HUES48 (cell line): ENCODE measurements at regions not wholly inside any gene's neighbourhood (a gene's known extent, or its start where the extent isn't known, plus 50 kb on each side); places are given as distances from the start of the nearest gene placed in this dataset.
"Not testable (repeated sequence)": the region's sequence is repeated elsewhere in the genome, so short reads cannot be mapped to it uniquely, and the experiment has no call there.

Source experiments
- H3K27ac ChIP-seq: one replicate; pipeline ENCODE4 v1.7.0; 2013; ENCODE audit warnings: low read depth, low read length, inconsistent platforms
- H3K27me3 ChIP-seq: 2 replicates; pipeline ENCODE4 v1.6.1; 2013; ENCODE audit warnings: mild to moderate bottlenecking, low read length; ENCODE audit not compliant: control insufficient read depth, insufficient read depth
- H3K36me3 ChIP-seq: 2 replicates; pipeline ENCODE4 v1.6.1; 2013; ENCODE audit warnings: low read length; ENCODE audit not compliant: control insufficient read depth, insufficient read depth
- H3K4me1 ChIP-seq: 2 replicates; pipeline ENCODE4 v1.6.1; 2013; ENCODE audit warnings: mild to moderate bottlenecking, low read length; ENCODE audit not compliant: control insufficient read depth, insufficient read depth
- H3K4me3 ChIP-seq: 2 replicates; pipeline ENCODE4 v1.5.1; 2013; ENCODE audit warnings: mild to moderate bottlenecking, low read depth, low read length
- H3K9ac ChIP-seq: 2 replicates; pipeline ENCODE4 v1.6.1; 2013; ENCODE audit warnings: mild to moderate bottlenecking, low read depth, low read length, moderate library complexity
- H3K9me3 ChIP-seq: 2 replicates; pipeline ENCODE4 v1.6.1; 2013; ENCODE audit warnings: low read length; ENCODE audit not compliant: control insufficient read depth, insufficient read depth

GRCh38 chr6:170141061-170141460 is 149.8 kb downstream of the DLL1 start:
- H3K36me3 ChIP-seq, H3K27me3 ChIP-seq, H3K9ac ChIP-seq, H3K4me1 ChIP-seq, H3K4me3 ChIP-seq, H3K27ac ChIP-seq: not testable (repeated sequence)
- peaks cover 12% of the 10 kb centered on the region for H3K9me3 ChIP-seq

DNA sequence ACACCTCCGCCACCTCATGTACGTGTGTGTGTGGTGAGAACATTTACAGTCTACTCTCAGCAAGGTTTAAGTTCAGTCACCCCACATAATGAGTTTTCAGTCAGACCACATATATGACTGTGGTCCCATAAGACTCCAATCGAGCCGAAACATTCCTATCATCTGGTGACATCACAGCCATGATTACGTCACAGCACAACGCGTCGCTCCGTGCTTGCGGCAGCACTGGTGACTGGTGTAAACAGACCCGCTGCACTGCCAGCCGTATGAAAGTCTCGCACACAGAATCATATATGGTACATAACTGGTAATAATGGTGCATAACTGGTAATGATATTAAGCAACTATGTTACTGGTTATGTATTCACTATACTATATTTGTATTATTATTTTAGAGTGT is 150.7 kb downstream of the DLL1 start:
- no peaks in the 10 kb centered on the region for H3K27me3 ChIP-seq
- H3K27ac ChIP-seq = no peak overlapping the region
- H3K4me3 ChIP-seq = no peak overlapping the region

GRCh38 chr6:170139531-170139930 is 151.3 kb downstream of the DLL1 start:
- Histone ChIP-seq H3K4me1 (no peaks in the 10 kb centered on the region), H3K9ac (no peak overlapping the region), H3K9me3 (peaks cover 8% of the 10 kb centered on the region), H3K36me3 (no peaks in the 10 kb centered on the region), H3K27me3 (no peaks in the 10 kb centered on the region), H3K4me3 (no peak overlapping the region), H3K27ac (no peak overlapping the region)

More for the DNA sequence above, 150.7 kb downstream of the DLL1 start:
- H3K9ac ChIP-seq = no peak overlapping the region
- H3K9me3 ChIP-seq = peaks cover 12% of the 10 kb centered on the region
- H3K36me3 ChIP-seq = no peaks in the 10 kb centered on the region
- H3K4me1 ChIP-seq = no peaks in the 10 kb centered on the region

DNA sequence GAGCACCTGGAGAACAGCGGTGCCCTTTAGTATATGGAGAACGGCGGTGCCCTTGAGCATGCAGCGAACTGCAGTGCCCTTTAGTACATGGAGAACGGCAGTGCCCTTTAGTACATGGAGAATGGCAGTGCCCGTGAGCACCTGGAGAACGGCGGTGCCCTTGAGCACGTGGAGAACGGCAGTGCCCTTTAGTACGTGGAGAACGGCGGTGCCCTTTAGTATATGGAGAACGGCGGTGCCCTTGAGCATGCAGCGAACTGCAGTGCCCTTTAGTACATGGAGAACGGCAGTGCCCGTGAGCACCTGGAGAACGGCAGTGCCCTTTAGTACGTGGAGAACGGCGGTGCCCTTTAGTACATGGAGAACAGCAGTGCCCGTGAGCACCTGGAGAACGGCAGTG is 151.8 kb downstream of the DLL1 start:
- H3K27ac ChIP-seq, H3K9ac ChIP-seq, H3K4me1 ChIP-seq, H3K36me3 ChIP-seq, H3K4me3 ChIP-seq, H3K9me3 ChIP-seq, H3K27me3 ChIP-seq: not testable (repeated sequence)

DNA sequence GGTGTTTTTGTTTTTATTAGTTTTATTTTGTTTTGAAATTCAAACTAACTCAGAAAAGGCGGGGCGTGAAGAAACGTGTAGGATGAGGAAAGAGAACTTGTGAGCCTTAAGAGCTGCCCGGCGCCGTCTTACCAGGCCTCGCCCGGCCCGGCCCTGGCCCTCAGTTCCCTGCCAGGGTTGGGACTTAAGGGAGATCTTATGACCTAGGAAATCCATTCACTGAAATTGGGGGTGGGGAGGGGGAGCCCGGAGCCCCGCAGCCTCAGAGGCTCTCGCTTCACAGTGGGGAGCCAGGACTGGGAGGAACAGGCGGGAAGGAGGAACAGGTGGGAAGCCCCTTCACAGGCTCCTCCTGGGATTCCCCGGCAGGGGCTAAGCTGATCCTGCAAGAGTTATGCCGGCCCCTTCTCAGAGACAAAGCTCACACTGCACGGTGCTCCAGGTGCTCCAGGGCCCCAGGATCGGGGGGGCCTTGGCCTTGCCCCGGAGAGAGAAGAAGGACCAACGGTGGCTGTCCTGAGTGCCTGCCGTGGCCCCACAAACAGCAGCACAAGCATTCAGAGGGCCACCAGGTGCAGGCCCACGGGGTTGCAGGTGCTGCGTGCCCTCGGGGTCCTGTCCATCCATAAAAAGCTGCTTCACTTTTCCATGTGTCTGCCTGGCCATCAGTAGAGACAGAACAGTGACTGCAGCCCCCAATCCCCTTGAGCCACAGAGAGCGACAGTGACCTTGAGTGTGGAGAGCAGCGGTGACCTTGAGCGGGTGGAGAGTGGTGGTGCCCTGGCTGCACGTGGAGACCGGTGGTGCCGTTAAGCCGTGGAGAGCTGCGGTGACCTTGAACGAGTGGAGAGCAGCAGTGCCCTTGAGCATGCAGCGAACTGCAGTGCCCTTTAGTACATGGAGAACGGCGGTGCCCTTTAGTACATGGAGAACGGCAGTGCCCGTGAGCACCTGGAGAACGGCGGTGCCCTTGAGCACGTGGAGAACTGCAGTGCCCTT is 152.7 kb downstream of the DLL1 start:
- no peaks in the 10 kb centered on the region for H3K4me1 ChIP-seq
- peaks cover 7% of the 10 kb centered on the region for H3K9me3 ChIP-seq
- no peaks in the 10 kb centered on the region for H3K27me3 ChIP-seq
- H3K36me3 ChIP-seq = no peaks in the 10 kb centered on the region
- no peak overlapping the region for H3K27ac ChIP-seq
- H3K9ac ChIP-seq = no peak overlapping the region
- no peak overlapping the region for H3K4me3 ChIP-seq

- no peaks in the 10 kb centered on the region for H3K27me3 ChIP-seq
- no peaks in the 10 kb centered on the region for H3K4me1 ChIP-seq
- peaks cover 7% of the 10 kb centered on the region for H3K9me3 ChIP-seq
- H3K4me3 ChIP-seq = no peak overlapping the region
- H3K9ac ChIP-seq = no peak overlapping the region
- no peaks in the 10 kb centered on the region for H3K36me3 ChIP-seq
- no peak overlapping the region for H3K27ac ChIP-seq
Measured at GRCh38 chr6:170137176-170137891, 153.5 kb downstream of the DLL1 start.

GRCh38 chr6:170136541-170137175 is 154.2 kb downstream of the DLL1 start:
- Histone ChIP-seq H3K27me3 (no peaks in the 10 kb centered on the region), H3K4me1 (no peaks in the 10 kb centered on the region), H3K36me3 (no peaks in the 10 kb centered on the region), H3K9ac (no peak overlapping the region), H3K9me3 (peaks cover 7% of the 10 kb centered on the region), H3K4me3 (no peak overlapping the region), H3K27ac (no peak overlapping the region)

GRCh38 chr6:170135821-170136471 is 154.9 kb downstream of the DLL1 start:
- no peaks in the 10 kb centered on the region for H3K36me3 ChIP-seq
- H3K4me1 ChIP-seq = no peaks in the 10 kb centered on the region
- peaks cover 7% of the 10 kb centered on the region for H3K9me3 ChIP-seq
- H3K4me3 ChIP-seq = no peak overlapping the region
- H3K27me3 ChIP-seq = no peaks in the 10 kb centered on the region
- no peak overlapping the region for H3K9ac ChIP-seq
- H3K27ac ChIP-seq = no peak overlapping the region

GRCh38 chr6:170135461-170135820 is 155.4 kb downstream of the DLL1 start:
- Histone ChIP-seq H3K36me3 (no peaks in the 10 kb centered on the region), H3K4me1 (no peaks in the 10 kb centered on the region), H3K9me3 (peaks cover 7% of the 10 kb centered on the region), H3K27me3 (no peaks in the 10 kb centered on the region), H3K4me3 (no peak overlapping the region), H3K27ac (no peak overlapping the region), H3K9ac (no peak overlapping the region)

DNA sequence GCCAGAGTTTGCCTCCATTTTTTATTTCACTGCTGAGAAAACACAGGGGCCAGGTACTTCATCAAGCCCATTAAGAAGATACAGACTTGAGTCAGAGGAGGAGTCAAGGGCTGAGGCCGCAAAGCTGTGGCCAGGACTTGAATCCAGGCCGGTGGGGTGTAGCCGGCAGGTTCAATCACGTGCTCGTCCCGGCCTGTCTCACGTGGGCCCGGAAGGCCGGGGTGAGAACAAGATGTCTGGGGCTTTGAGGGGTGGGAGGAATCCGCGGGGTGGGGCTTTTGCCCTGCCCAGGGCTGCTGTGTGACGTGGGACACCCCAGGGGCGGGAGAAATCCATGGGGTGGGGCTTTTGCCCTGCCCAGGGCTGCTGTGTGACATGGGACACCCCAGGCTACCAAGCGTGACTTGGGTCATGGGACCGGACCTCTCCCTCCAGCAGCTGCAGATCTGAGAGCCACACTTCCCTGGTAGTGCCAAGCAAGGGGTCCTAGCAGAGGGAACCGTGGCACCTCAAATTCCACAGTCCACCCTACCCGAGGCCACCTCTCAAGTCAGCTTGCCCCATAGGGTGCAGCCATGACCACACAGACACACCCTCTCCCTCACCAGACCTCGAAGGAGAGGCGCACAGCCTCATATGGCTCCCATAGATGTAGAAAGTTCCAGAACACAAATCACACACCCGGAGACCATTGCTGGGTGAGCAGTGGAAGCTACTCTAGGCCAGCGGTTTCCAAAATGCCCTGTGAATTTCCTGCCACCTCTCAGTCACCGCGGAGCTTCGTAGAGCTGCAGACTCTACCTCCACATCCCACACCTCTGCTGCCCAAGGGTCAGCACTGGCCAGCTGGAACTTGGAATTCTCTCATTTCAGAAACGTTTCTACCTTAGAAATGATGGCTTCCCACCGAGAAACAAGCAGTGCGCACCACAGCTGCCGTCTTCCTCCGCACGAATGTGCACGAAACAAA is 156.1 kb downstream of the DLL1 start:
- H3K4me1 ChIP-seq = no peaks in the 10 kb centered on the region
- H3K36me3 ChIP-seq = no peaks in the 10 kb centered on the region
- no peak overlapping the region for H3K4me3 ChIP-seq
- H3K9me3 ChIP-seq = peaks cover 7% of the 10 kb centered on the region
- no peaks in the 10 kb centered on the region for H3K27me3 ChIP-seq
- no peak overlapping the region for H3K9ac ChIP-seq
- H3K27ac ChIP-seq = no peak overlapping the region
